ENCODE measurements at regions not wholly inside any gene's neighbourhood (a gene's known extent, or its start where the extent isn't known, plus 50 kb on each side); places are given as distances from the start of the nearest gene placed in this dataset.

GRCh38 chr13:80923907-80924306 lies 583.0 kb upstream of the SPRY2 start:
- TF ChIP-seq CTCF (conservative IDR thresholded peaks at IDR 0.05; ENCODE audit: low read depth, low read length) (no peak), RAD21 (IDR thresholded peaks at IDR 0.05; ENCODE audit: low read length) (no peak), MXI1 (IDR thresholded peaks at IDR 0.05; ENCODE audit: borderline replicate concordance, low read depth, low read length) (no peak), POLR2A (IDR thresholded peaks at IDR 0.05; ENCODE audit: low read depth, low read length) (no peak), RCOR1 (IDR thresholded peaks at IDR 0.05; ENCODE audit: insufficient replicate concordance, low read length) (no peak), RFX5 (IDR thresholded peaks at IDR 0.05; ENCODE audit: low read depth, low read length) (no peak), BHLHE40 (IDR thresholded peaks at IDR 0.05; ENCODE audit: low read depth, low read length) (no peak), SMC3 (IDR thresholded peaks at IDR 0.05; ENCODE audit: low read depth, low read length) (no peak), ELK1 (IDR thresholded peaks at IDR 0.05; ENCODE audit: borderline replicate concordance, low read depth, low read length) (no peak), MAFK (IDR thresholded peaks at IDR 0.05; ENCODE audit: low read depth, low read length) (no peak), USF2 (IDR thresholded peaks at IDR 0.05; ENCODE audit: low read depth, low read length) (no peak), FOS (IDR thresholded peaks at IDR 0.05; ENCODE audit: low read depth, low read length) (no peak)

All from IMR-90 (cell line).